Calu3 (cell line): ENCODE measurements at regions not wholly inside any gene's neighbourhood (a gene's known extent, or its start where the extent isn't known, plus 50 kb on each side); places are given as distances from the start of the nearest gene placed in this dataset.
"Not testable (repeated sequence)": the region's sequence is repeated elsewhere in the genome, so short reads cannot be mapped to it uniquely, and the experiment has no call there.

Source experiments
- BruUV-seq: library from RNA; stranded (reverse); fragments of 400-500 nt; replicated peaks from 2 replicates; lab custom pipeline; 2021; lab: Mats Ljungman, UMichigan
- CTCF ChIA-PET: fragments of 300-600 bp; sonication (Branson Sonifier 250); formaldehyde crosslinking; loops from one replicate; lab custom pipeline; 2022; ENCODE audit warnings: antibody characterized with exemption; lab: Charles Lee
- DNase-seq: peaks from one replicate; pipeline ENCODE4 v3.0.0; 2022
- H3K27ac Mint-ChIP-seq: one replicate; pipeline ENCODE4 v1.8.0; 2022; ENCODE audit warnings: mixed read lengths; ENCODE audit not compliant: unreplicated experiment
- H3K27me3 Mint-ChIP-seq: one replicate; pipeline ENCODE4 v1.8.0; 2022; ENCODE audit warnings: mixed read lengths; ENCODE audit not compliant: unreplicated experiment
- H3K36me3 Mint-ChIP-seq: one replicate; pipeline ENCODE4 v1.8.0; 2022; ENCODE audit warnings: mild to moderate bottlenecking, moderate library complexity, mixed read lengths; ENCODE audit not compliant: insufficient read depth, unreplicated experiment
- H3K4me1 Mint-ChIP-seq: one replicate; pipeline ENCODE4 v1.8.0; 2022; ENCODE audit warnings: mild to moderate bottlenecking, low read depth, mixed read lengths; ENCODE audit not compliant: unreplicated experiment
- H3K4me3 Mint-ChIP-seq: one replicate; pipeline ENCODE4 v1.8.0; 2022; ENCODE audit warnings: mild to moderate bottlenecking, low read depth, moderate library complexity, mixed read lengths; ENCODE audit not compliant: unreplicated experiment
- H3K9me3 Mint-ChIP-seq: one replicate; pipeline ENCODE4 v1.8.0; 2022; ENCODE audit warnings: low read depth, mixed read lengths; ENCODE audit not compliant: unreplicated experiment
- CTCF ChIP-seq: fragments of 200-600 bp; IDR thresholded peaks from one replicate; pipeline ENCODE4 v1.8.0; 2022; ENCODE audit warnings: antibody characterized with exemption; ENCODE audit not compliant: unreplicated experiment
- intact Hi-C: fragments of 100-400 bp; cut with micrococcal nuclease; formaldehyde crosslinking; loops from one replicate; pipeline ENCODE4 v1.10.0; 2022; ENCODE audit not compliant: unreplicated experiment

- H3K27ac Mint-ChIP-seq, H3K4me3 Mint-ChIP-seq, BruUV-seq, DNase-seq, H3K9me3 Mint-ChIP-seq, H3K27me3 Mint-ChIP-seq, H3K36me3 Mint-ChIP-seq, intact Hi-C loops, CTCF ChIA-PET: not testable (repeated sequence)
- peaks cover 28% of the 10 kb centered on the region for H3K4me1 Mint-ChIP-seq
Measured at GRCh38 chr7:125258876-125259417, 329.3 kb upstream of the POT1 start.

- Mint-ChIP-seq H3K36me3 (no peaks in the 10 kb centered on the region), H3K27me3 (no peaks in the 10 kb centered on the region)
Measured at GRCh38 chr7:125257617-125258016, 328.0 kb upstream of the POT1 start.

GRCh38 chr7:125256446-125256845, 326.8 kb upstream of the POT1 start:
- no peaks in the 10 kb centered on the region for H3K36me3 Mint-ChIP-seq
- H3K4me3 Mint-ChIP-seq, result no peak overlapping the region
- H3K4me1 Mint-ChIP-seq, result peaks cover 49% of the 10 kb centered on the region
- no peaks in the 10 kb centered on the region for H3K27me3 Mint-ChIP-seq
- no peak overlapping the region for H3K27ac Mint-ChIP-seq
- CTCF ChIA-PET, result interaction anchor here (0.7 to 1.7 kb wide), 6 partner anchors 9 to 342 kb away, joined by 3 to 5 read pairs (median 4); no protein-coding TSS in a partner anchor
- intact Hi-C loops, result no loop called here
- TF ChIP-seq CTCF, result no peak
- peak; percentile 13 for DNase-seq
- BruUV-seq, result no TSS peak
- H3K9me3 Mint-ChIP-seq, result no peaks in the 10 kb centered on the region

More at GRCh38 chr7:125257617-125258016, 328.0 kb upstream of the POT1 start:
- CTCF ChIA-PET, result no interaction called here
- Mint-ChIP-seq H3K4me3 (no peak overlapping the region), H3K9me3 (peaks cover under 1% of the 10 kb centered on the region), H3K4me1 (peaks cover 41% of the 10 kb centered on the region), H3K27ac (no peak overlapping the region)
- DNase-seq, result no peak
- no TSS peak for BruUV-seq
- TF ChIP-seq CTCF, result no peak
- intact Hi-C loops, result no loop called here

GRCh38 chr7:125255810-125256209, 326.2 kb upstream of the POT1 start:
- intact Hi-C loops, result no loop called here
- Mint-ChIP-seq H3K4me1 (peaks cover 49% of the 10 kb centered on the region), H3K27ac (no peak overlapping the region), H3K36me3 (no peaks in the 10 kb centered on the region), H3K4me3 (no peak overlapping the region), H3K9me3 (no peaks in the 10 kb centered on the region), H3K27me3 (no peaks in the 10 kb centered on the region)
- BruUV-seq, result no TSS peak
- CTCF ChIA-PET, result interaction anchor here (1.5 to 1.7 kb wide), 2 partner anchors 9 to 195 kb away, joined by 4 to 5 read pairs; no protein-coding TSS in a partner anchor
- TF ChIP-seq CTCF, result no peak
- peak; percentile 2 for DNase-seq

- CTCF ChIA-PET, result no interaction called here
- intact Hi-C loops, result no loop called here
- no peak for DNase-seq
- Mint-ChIP-seq H3K27me3 (no peaks in the 10 kb centered on the region), H3K36me3 (no peaks in the 10 kb centered on the region), H3K4me1 (peaks cover 49% of the 10 kb centered on the region), H3K27ac (no peak overlapping the region), H3K9me3 (no peaks in the 10 kb centered on the region), H3K4me3 (no peak overlapping the region)
- TF ChIP-seq CTCF, result no peak
- no TSS peak for BruUV-seq
Measured at GRCh38 chr7:125254566-125254965, 324.9 kb upstream of the POT1 start.
